ENCODE measurements at regions not wholly inside any gene's neighbourhood (a gene's known extent, or its start where the extent isn't known, plus 50 kb on each side); places are given as distances from the start of the nearest gene placed in this dataset.
A peak's percentile ranks its signal among the peaks of the same experiment; 100 is the strongest.
"Not testable (repeated sequence)": the region's sequence is repeated elsewhere in the genome, so short reads cannot be mapped to it uniquely, and the experiment has no call there.

GRCh38 chr3:17860840-17861471, 118.5 kb upstream of the TBC1D5 start:
- H3K9ac ChIP-seq (ENCODE audit: low read depth, low read length) = peak overlapping the region; percentile 68
- not testable (repeated sequence) for H3K27me3 ChIP-seq (ENCODE audit: control insufficient read depth, insufficient read depth, low read length); H3K4me1 ChIP-seq (ENCODE audit: control insufficient read depth, insufficient read depth, low read length); H3K9me3 ChIP-seq (ENCODE audit: control insufficient read depth, insufficient read depth, low read length); H3K36me3 ChIP-seq (ENCODE audit: control insufficient read depth, insufficient read depth, low read length)
- H3K4me3 ChIP-seq (ENCODE audit: low read depth, low read length) = peak overlapping the region; percentile 61
- peak overlapping the region; percentile 35 for H3K27ac ChIP-seq (ENCODE audit: low read depth, low read length)

- peaks cover 2% of the 10 kb centered on the region for H3K9me3 ChIP-seq (ENCODE audit: control insufficient read depth, insufficient read depth, low read length)
- H3K27ac ChIP-seq (ENCODE audit: low read depth, low read length) = no peak overlapping the region
- H3K36me3 ChIP-seq (ENCODE audit: control insufficient read depth, insufficient read depth, low read length) = no peaks in the 10 kb centered on the region
- H3K4me1 ChIP-seq (ENCODE audit: control insufficient read depth, insufficient read depth, low read length) = no peaks in the 10 kb centered on the region
- H3K27me3 ChIP-seq (ENCODE audit: control insufficient read depth, insufficient read depth, low read length) = no peaks in the 10 kb centered on the region
- H3K4me3 ChIP-seq (ENCODE audit: low read depth, low read length) = no peak overlapping the region
- no peak overlapping the region for H3K9ac ChIP-seq (ENCODE audit: low read depth, low read length)
Observed at GRCh38 chr3:17852217-17852616, 109.8 kb upstream of the TBC1D5 start.

GRCh38 chr3:17850448-17850847, 108.0 kb upstream of the TBC1D5 start:
- no peaks in the 10 kb centered on the region; the same call in 1 of the 2 replicates for H3K9me3 ChIP-seq (ENCODE audit: control insufficient read depth, insufficient read depth, low read length)
- peaks cover 5% of the 10 kb centered on the region; the same call in 1 of the 2 replicates for H3K4me1 ChIP-seq (ENCODE audit: control insufficient read depth, insufficient read depth, low read length)
- no peaks in the 10 kb centered on the region for H3K27me3 ChIP-seq (ENCODE audit: control insufficient read depth, insufficient read depth, low read length)
- no peak overlapping the region for H3K9ac ChIP-seq (ENCODE audit: low read depth, low read length)
- no peak overlapping the region for H3K4me3 ChIP-seq (ENCODE audit: low read depth, low read length)
- H3K27ac ChIP-seq (ENCODE audit: low read depth, low read length) = no peak overlapping the region
- H3K36me3 ChIP-seq (ENCODE audit: control insufficient read depth, insufficient read depth, low read length) = no peaks in the 10 kb centered on the region

GRCh38 chr3:17848102-17848501, 105.7 kb upstream of the TBC1D5 start:
- Histone ChIP-seq H3K4me3 (ENCODE audit: low read depth, low read length) (no peak overlapping the region), H3K27ac (ENCODE audit: low read depth, low read length) (no peak overlapping the region), H3K9ac (ENCODE audit: low read depth, low read length) (no peak overlapping the region), H3K9me3 (ENCODE audit: control insufficient read depth, insufficient read depth, low read length) (no peaks in the 10 kb centered on the region), H3K36me3 (ENCODE audit: control insufficient read depth, insufficient read depth, low read length) (no peaks in the 10 kb centered on the region), H3K27me3 (ENCODE audit: control insufficient read depth, insufficient read depth, low read length) (no peaks in the 10 kb centered on the region), H3K4me1 (ENCODE audit: control insufficient read depth, insufficient read depth, low read length) (peaks cover 5% of the 10 kb centered on the region; the same call in 1 of the 2 replicates)

- H3K9me3 ChIP-seq (ENCODE audit: control insufficient read depth, insufficient read depth, low read length) = no peaks in the 10 kb centered on the region
- H3K4me1 ChIP-seq (ENCODE audit: control insufficient read depth, insufficient read depth, low read length) = peaks cover 5% of the 10 kb centered on the region; the same call in 1 of the 2 replicates
- no peak overlapping the region for H3K4me3 ChIP-seq (ENCODE audit: low read depth, low read length)
- no peaks in the 10 kb centered on the region for H3K27me3 ChIP-seq (ENCODE audit: control insufficient read depth, insufficient read depth, low read length)
- no peak overlapping the region for H3K27ac ChIP-seq (ENCODE audit: low read depth, low read length)
- no peak overlapping the region for H3K9ac ChIP-seq (ENCODE audit: low read depth, low read length)
- no peaks in the 10 kb centered on the region for H3K36me3 ChIP-seq (ENCODE audit: control insufficient read depth, insufficient read depth, low read length)
Observed at GRCh38 chr3:17847156-17847555, 104.7 kb upstream of the TBC1D5 start.

GRCh38 chr3:17846466-17846865, 104.0 kb upstream of the TBC1D5 start:
- H3K36me3 ChIP-seq (ENCODE audit: control insufficient read depth, insufficient read depth, low read length) = no peaks in the 10 kb centered on the region
- H3K9me3 ChIP-seq (ENCODE audit: control insufficient read depth, insufficient read depth, low read length) = no peaks in the 10 kb centered on the region
- H3K4me3 ChIP-seq (ENCODE audit: low read depth, low read length) = no peak overlapping the region
- H3K9ac ChIP-seq (ENCODE audit: low read depth, low read length) = no peak overlapping the region
- H3K27ac ChIP-seq (ENCODE audit: low read depth, low read length) = peak overlapping the region; percentile 3
- H3K27me3 ChIP-seq (ENCODE audit: control insufficient read depth, insufficient read depth, low read length) = no peaks in the 10 kb centered on the region
- H3K4me1 ChIP-seq (ENCODE audit: control insufficient read depth, insufficient read depth, low read length) = peaks cover 5% of the 10 kb centered on the region; the same call in 1 of the 2 replicates

- Histone ChIP-seq H3K36me3 (ENCODE audit: control insufficient read depth, insufficient read depth, low read length) (no peaks in the 10 kb centered on the region), H3K9ac (ENCODE audit: low read depth, low read length) (no peak overlapping the region), H3K27me3 (ENCODE audit: control insufficient read depth, insufficient read depth, low read length) (no peaks in the 10 kb centered on the region), H3K4me3 (ENCODE audit: low read depth, low read length) (no peak overlapping the region), H3K4me1 (ENCODE audit: control insufficient read depth, insufficient read depth, low read length) (peaks cover 12% of the 10 kb centered on the region; the same call in 1 of the 2 replicates), H3K9me3 (ENCODE audit: control insufficient read depth, insufficient read depth, low read length) (no peaks in the 10 kb centered on the region), H3K27ac (ENCODE audit: low read depth, low read length) (no peak overlapping the region)
Observed at GRCh38 chr3:17845026-17845812, 102.8 kb upstream of the TBC1D5 start.

- H3K9ac ChIP-seq (ENCODE audit: low read depth, low read length) = no peak overlapping the region
- peaks cover 12% of the 10 kb centered on the region; the same call in 1 of the 2 replicates for H3K4me1 ChIP-seq (ENCODE audit: control insufficient read depth, insufficient read depth, low read length)
- H3K9me3 ChIP-seq (ENCODE audit: control insufficient read depth, insufficient read depth, low read length) = no peaks in the 10 kb centered on the region
- no peak overlapping the region for H3K27ac ChIP-seq (ENCODE audit: low read depth, low read length)
- H3K36me3 ChIP-seq (ENCODE audit: control insufficient read depth, insufficient read depth, low read length) = no peaks in the 10 kb centered on the region
- H3K4me3 ChIP-seq (ENCODE audit: low read depth, low read length) = no peak overlapping the region
- no peaks in the 10 kb centered on the region for H3K27me3 ChIP-seq (ENCODE audit: control insufficient read depth, insufficient read depth, low read length)
Observed at GRCh38 chr3:17844236-17844635, 101.8 kb upstream of the TBC1D5 start.

GRCh38 chr3:17841190-17841828, 98.9 kb upstream of the TBC1D5 start:
- no peaks in the 10 kb centered on the region for H3K36me3 ChIP-seq (ENCODE audit: control insufficient read depth, insufficient read depth, low read length)
- no peak overlapping the region for H3K4me3 ChIP-seq (ENCODE audit: low read depth, low read length)
- peak overlapping the region; percentile 34 for H3K27ac ChIP-seq (ENCODE audit: low read depth, low read length)
- no peak overlapping the region for H3K9ac ChIP-seq (ENCODE audit: low read depth, low read length)
- H3K4me1 ChIP-seq (ENCODE audit: control insufficient read depth, insufficient read depth, low read length) = peaks cover 22% of the 10 kb centered on the region
- H3K9me3 ChIP-seq (ENCODE audit: control insufficient read depth, insufficient read depth, low read length) = no peaks in the 10 kb centered on the region
- no peaks in the 10 kb centered on the region for H3K27me3 ChIP-seq (ENCODE audit: control insufficient read depth, insufficient read depth, low read length)

GRCh38 chr3:17840651-17841050, 98.2 kb upstream of the TBC1D5 start:
- Histone ChIP-seq H3K27me3 (ENCODE audit: control insufficient read depth, insufficient read depth, low read length) (no peaks in the 10 kb centered on the region), H3K27ac (ENCODE audit: low read depth, low read length) (peak overlapping the region; percentile 34), H3K4me3 (ENCODE audit: low read depth, low read length) (no peak overlapping the region), H3K4me1 (ENCODE audit: control insufficient read depth, insufficient read depth, low read length) (peaks cover 18% of the 10 kb centered on the region), H3K9ac (ENCODE audit: low read depth, low read length) (no peak overlapping the region), H3K9me3 (ENCODE audit: control insufficient read depth, insufficient read depth, low read length) (no peaks in the 10 kb centered on the region), H3K36me3 (ENCODE audit: control insufficient read depth, insufficient read depth, low read length) (no peaks in the 10 kb centered on the region)

- no peaks in the 10 kb centered on the region for H3K36me3 ChIP-seq (ENCODE audit: control insufficient read depth, insufficient read depth, low read length)
- H3K27ac ChIP-seq (ENCODE audit: low read depth, low read length) = no peak overlapping the region
- peaks cover 18% of the 10 kb centered on the region for H3K4me1 ChIP-seq (ENCODE audit: control insufficient read depth, insufficient read depth, low read length)
- no peak overlapping the region for H3K9ac ChIP-seq (ENCODE audit: low read depth, low read length)
- H3K27me3 ChIP-seq (ENCODE audit: control insufficient read depth, insufficient read depth, low read length) = no peaks in the 10 kb centered on the region
- no peaks in the 10 kb centered on the region for H3K9me3 ChIP-seq (ENCODE audit: control insufficient read depth, insufficient read depth, low read length)
- H3K4me3 ChIP-seq (ENCODE audit: low read depth, low read length) = no peak overlapping the region
Observed at GRCh38 chr3:17840126-17840525, 97.7 kb upstream of the TBC1D5 start.

All from HUES48 (cell line).